ENCODE measurements at regions not wholly inside any gene's neighbourhood (a gene's known extent, or its start where the extent isn't known, plus 50 kb on each side); places are given as distances from the start of the nearest gene placed in this dataset.

DNA sequence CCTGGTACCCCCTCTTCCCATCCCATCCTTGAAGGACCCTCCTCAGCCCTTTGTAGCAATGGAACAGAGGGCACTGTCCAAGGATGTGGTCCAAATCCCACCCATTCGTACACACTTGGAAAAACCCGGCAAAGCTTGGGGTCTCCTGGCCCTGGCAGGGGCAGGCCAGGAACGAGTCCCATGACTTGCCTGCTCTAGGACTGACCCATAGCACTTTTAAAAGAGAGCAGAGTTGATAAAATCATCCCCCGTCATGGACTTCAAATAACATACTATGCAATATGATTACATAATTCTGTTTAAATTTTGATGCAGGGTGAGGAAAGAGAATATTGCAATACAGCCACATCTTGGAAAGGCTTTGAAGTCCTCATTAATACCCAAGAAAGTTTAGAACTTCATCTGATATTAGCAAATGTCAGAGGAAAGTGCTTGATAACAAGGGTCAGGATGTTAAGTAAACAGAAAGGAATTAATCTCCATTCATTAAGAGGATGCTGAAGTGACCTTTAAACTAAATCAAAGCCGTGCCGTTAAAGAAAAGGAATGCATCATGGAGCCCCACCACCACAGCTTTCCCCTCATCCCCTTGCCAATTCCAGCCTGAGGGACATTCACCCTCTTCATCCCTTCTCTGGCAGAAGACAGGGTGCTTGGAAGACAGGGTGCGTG, 60.7 kb upstream of the NXT1 start:
- no peak for TF ChIP-seq CTCF (IDR thresholded peaks at IDR 0.05; ENCODE audit: unreplicated experiment)
- no peak for DNase-seq (ENCODE audit: low spot score in 2 of 2, unreplicated experiment in 2 of 2)

GRCh38 chr20:23289249-23289648, 61.3 kb upstream of the NXT1 start:
- TF ChIP-seq CTCF (IDR thresholded peaks at IDR 0.05; ENCODE audit: unreplicated experiment), result no peak
- no peak for DNase-seq (ENCODE audit: low spot score in 2 of 2, unreplicated experiment in 2 of 2)

More for the DNA sequence above, 60.7 kb upstream of the NXT1 start:
- Mint-ChIP-seq H3K4me3 (no peak overlapping the region), H3K36me3 (no peaks in the 10 kb centered on the region), H3K9me3 (no peaks in the 10 kb centered on the region), H3K27ac (peak overlapping the region; percentile 26), H3K27me3 (ENCODE audit: low read depth) (peaks cover 8% of the 10 kb centered on the region), H3K4me1 (peaks cover 10% of the 10 kb centered on the region)

GRCh38 chr20:23287354-23288190, 63.0 kb upstream of the NXT1 start:
- Mint-ChIP-seq H3K4me3 (no peak overlapping the region), H3K36me3 (no peaks in the 10 kb centered on the region), H3K4me1 (peaks cover 10% of the 10 kb centered on the region), H3K9me3 (no peaks in the 10 kb centered on the region), H3K27ac (no peak overlapping the region), H3K27me3 (ENCODE audit: low read depth) (peaks cover 15% of the 10 kb centered on the region)
- DNase-seq (ENCODE audit: low spot score in 2 of 2, unreplicated experiment in 2 of 2), result no peak
- TF ChIP-seq CTCF (IDR thresholded peaks at IDR 0.05; ENCODE audit: unreplicated experiment), result no peak

More at GRCh38 chr20:23289249-23289648, 61.3 kb upstream of the NXT1 start:
- H3K4me3 Mint-ChIP-seq, result no peak overlapping the region
- no peaks in the 10 kb centered on the region for H3K9me3 Mint-ChIP-seq
- peaks cover 8% of the 10 kb centered on the region for H3K27me3 Mint-ChIP-seq (ENCODE audit: low read depth)
- no peak overlapping the region for H3K27ac Mint-ChIP-seq
- peaks cover 10% of the 10 kb centered on the region for H3K4me1 Mint-ChIP-seq
- H3K36me3 Mint-ChIP-seq, result no peaks in the 10 kb centered on the region

DNA sequence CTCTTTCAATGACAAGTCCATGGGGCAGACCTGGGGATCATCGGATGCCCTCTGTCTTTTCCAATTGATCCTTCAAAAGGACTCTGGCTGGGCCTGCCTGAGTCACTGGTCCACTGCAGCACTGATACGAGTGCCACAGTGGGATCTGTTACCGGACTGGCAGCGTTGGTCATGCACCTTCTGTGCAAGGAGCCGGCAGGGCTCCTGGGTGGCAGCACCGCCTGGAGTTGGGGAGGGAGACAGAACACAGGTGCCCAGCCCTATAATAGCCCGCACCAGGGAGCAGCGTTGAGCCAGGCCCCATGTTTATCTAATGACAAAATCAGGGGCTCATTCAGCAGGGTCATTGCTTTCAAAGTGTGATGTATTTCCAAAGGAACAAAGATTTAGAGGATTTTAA, 64.2 kb upstream of the NXT1 start:
- H3K4me1 Mint-ChIP-seq, result peaks cover 10% of the 10 kb centered on the region
- H3K4me3 Mint-ChIP-seq, result no peak overlapping the region
- no peaks in the 10 kb centered on the region for H3K36me3 Mint-ChIP-seq
- H3K27me3 Mint-ChIP-seq (ENCODE audit: low read depth), result peaks cover 18% of the 10 kb centered on the region
- no peak overlapping the region for H3K27ac Mint-ChIP-seq
- no peaks in the 10 kb centered on the region for H3K9me3 Mint-ChIP-seq
- DNase-seq (ENCODE audit: low spot score in 2 of 2, unreplicated experiment in 2 of 2), result no peak
- no peak for TF ChIP-seq CTCF (IDR thresholded peaks at IDR 0.05; ENCODE audit: unreplicated experiment)

DNA sequence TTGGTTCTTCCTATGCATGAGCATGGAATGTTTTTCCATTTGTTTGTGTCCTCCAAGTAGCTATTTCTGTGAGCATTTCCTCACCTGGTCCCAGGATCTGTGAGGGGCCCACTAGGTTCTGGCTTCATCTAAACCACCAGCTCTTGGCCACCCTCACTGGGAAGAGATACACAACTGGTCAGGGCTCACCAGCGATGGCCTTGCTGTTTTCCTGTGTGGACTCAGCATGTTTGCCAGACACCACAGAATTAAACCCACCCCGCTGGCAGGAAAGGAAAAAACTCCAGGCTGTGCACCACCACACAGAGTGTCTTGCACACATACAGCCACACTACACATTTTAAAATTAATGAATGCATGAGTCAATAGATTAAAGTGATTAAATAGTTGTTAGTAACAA, 65.1 kb upstream of the NXT1 start:
- Mint-ChIP-seq H3K36me3 (no peaks in the 10 kb centered on the region), H3K27ac (no peak overlapping the region), H3K4me3 (no peak overlapping the region), H3K4me1 (peaks cover 9% of the 10 kb centered on the region), H3K9me3 (no peaks in the 10 kb centered on the region), H3K27me3 (ENCODE audit: low read depth) (peaks cover 18% of the 10 kb centered on the region)
- DNase-seq (ENCODE audit: low spot score in 2 of 2, unreplicated experiment in 2 of 2), result no peak
- no peak for TF ChIP-seq CTCF (IDR thresholded peaks at IDR 0.05; ENCODE audit: unreplicated experiment)

Data from mesothelial cell of epicardium (in vitro differentiated cells).